Hepatocyte (in vitro differentiated cells): ENCODE measurements at regions not wholly inside any gene's neighbourhood (a gene's known extent, or its start where the extent isn't known, plus 50 kb on each side); places are given as distances from the start of the nearest gene placed in this dataset.

ENCODE experiments used
- DNase-seq: peaks from one replicate; pipeline ENCODE4 v3.0.0-alpha.2; 2016; ENCODE audit warnings: low spot score
- H2AFZ ChIP-seq: fragments of 200-600 bp; sonication (generic); 2 replicates; pipeline ENCODE4 v1.6.0; 2016; ENCODE audit warnings: antibody characterized with exemption, mild to moderate bottlenecking
- H3K27ac ChIP-seq: fragments of 200-600 bp; sonication (generic); 2 replicates; pipeline ENCODE4 v1.5.1; 2016; ENCODE audit warnings: mild to moderate bottlenecking
- H3K27me3 ChIP-seq: fragments of 200-600 bp; sonication (generic); 2 replicates; pipeline ENCODE4 v1.6.1; 2016
- H3K36me3 ChIP-seq: fragments of 200-600 bp; sonication (generic); replicated peaks from 2 replicates; pipeline ENCODE4 v1.5.1; 2016; ENCODE audit warnings: low read depth; ENCODE audit not compliant: insufficient read depth
- H3K4me1 ChIP-seq: fragments of 200-600 bp; sonication (generic); 2 replicates; pipeline ENCODE4 v1.5.1; 2016; ENCODE audit warnings: mild to moderate bottlenecking, moderate library complexity; ENCODE audit not compliant: insufficient read depth
- H3K4me2 ChIP-seq: fragments of 200-600 bp; sonication (generic); 2 replicates; pipeline ENCODE4 v1.6.0; 2016
- H3K4me3 ChIP-seq: fragments of 200-600 bp; sonication (generic); 2 replicates; pipeline ENCODE4 v1.5.1; 2016; ENCODE audit warnings: mild to moderate bottlenecking
- H3K79me2 ChIP-seq: fragments of 200-600 bp; sonication (generic); 2 replicates; pipeline ENCODE4 v1.6.0; 2017; ENCODE audit warnings: mild to moderate bottlenecking
- H3K9me2 ChIP-seq: fragments of 200-600 bp; sonication (generic); replicated peaks from 2 replicates; pipeline ENCODE4 v1.6.0; 2017; ENCODE audit warnings: mild to moderate bottlenecking; ENCODE audit not compliant: insufficient read depth
- H3K9me3 ChIP-seq: fragments of 200-600 bp; sonication (generic); 2 replicates; pipeline ENCODE4 v1.5.1; 2016; ENCODE audit warnings: low read depth, mild to moderate bottlenecking
- H4K20me1 ChIP-seq: fragments of 200-600 bp; sonication (generic); 2 replicates; pipeline ENCODE4 v1.6.0; 2016; ENCODE audit warnings: mild to moderate bottlenecking; ENCODE audit not compliant: insufficient read depth, poor library complexity, severe bottlenecking
- CTCF ChIP-seq: fragments of 200-600 bp; sonication (generic); IDR thresholded peaks from 2 replicates; pipeline ENCODE4 v1.5.1; 2016; ENCODE audit warnings: antibody characterized with exemption, mild to moderate bottlenecking; ENCODE audit not compliant: poor library complexity
- EZH2 ChIP-seq: fragments of 200-600 bp; sonication (generic); IDR thresholded peaks from 2 replicates; pipeline ENCODE4 v1.6.1; 2016; ENCODE audit warnings: antibody characterized with exemption, mild to moderate bottlenecking, borderline replicate concordance
- EZH2phosphoT487 ChIP-seq: fragments of 200-600 bp; sonication (generic); IDR thresholded peaks from one replicate; pipeline ENCODE4 v1.6.1; 2018; ENCODE audit warnings: antibody characterized with exemption, mild to moderate bottlenecking, low read depth, moderate library complexity; ENCODE audit not compliant: unreplicated experiment, severe bottlenecking
- WGBS: methylation state at CpG from one replicate; pipeline ENCODE4 v1.1.6; 2016; ENCODE audit warnings: low lambda C conversion rate; ENCODE audit errors: missing lambda C conversion rate; 5-methylcytosine and 5-hydroxymethylcytosine counted together

GRCh38 chr10:71035511-71036296, 147.3 kb upstream of the PCBD1 start:
- Histone ChIP-seq H3K4me2 (no peak overlapping the region), H3K4me3 (no peak overlapping the region), H3K4me1 (no peaks in the 10 kb centered on the region), H3K9me3 (no peaks in the 10 kb centered on the region), H3K27me3 (no peaks in the 10 kb centered on the region), H3K79me2 (no peaks in the 10 kb centered on the region), H3K9me2 (no peaks in the 10 kb centered on the region), H2AFZ (no peak overlapping the region), H4K20me1 (no peaks in the 10 kb centered on the region), H3K27ac (no peak overlapping the region), H3K36me3 (no peaks in the 10 kb centered on the region)
- 72% methylated on average over 6 of the region's 6 CpGs for WGBS
- DNase-seq, result no peak
- TF ChIP-seq EZH2, result no peak
- TF ChIP-seq EZH2phosphoT487, result no peak
- TF ChIP-seq CTCF, result no peak

GRCh38 chr10:71036297-71036966, 148.1 kb upstream of the PCBD1 start:
- TF ChIP-seq CTCF (no peak), EZH2phosphoT487 (no peak), EZH2 (no peak)
- H3K79me2 ChIP-seq, result no peaks in the 10 kb centered on the region
- no peaks in the 10 kb centered on the region for H3K4me1 ChIP-seq
- no peaks in the 10 kb centered on the region for H4K20me1 ChIP-seq
- no peaks in the 10 kb centered on the region for H3K9me2 ChIP-seq
- no peaks in the 10 kb centered on the region for H3K36me3 ChIP-seq
- WGBS, result 74% methylated on average over 8 of the region's 8 CpGs
- no peak overlapping the region for H3K4me3 ChIP-seq
- no peak overlapping the region for H3K4me2 ChIP-seq
- H3K9me3 ChIP-seq, result no peaks in the 10 kb centered on the region
- DNase-seq, result no peak
- H3K27me3 ChIP-seq, result no peaks in the 10 kb centered on the region
- H2AFZ ChIP-seq, result no peak overlapping the region
- no peak overlapping the region for H3K27ac ChIP-seq

GRCh38 chr10:71038091-71038633, 149.8 kb upstream of the PCBD1 start:
- H2AFZ ChIP-seq, result no peak overlapping the region
- H4K20me1 ChIP-seq, result no peaks in the 10 kb centered on the region
- no peaks in the 10 kb centered on the region for H3K36me3 ChIP-seq
- H3K9me3 ChIP-seq, result no peaks in the 10 kb centered on the region
- no peak overlapping the region for H3K4me2 ChIP-seq
- no peaks in the 10 kb centered on the region for H3K4me1 ChIP-seq
- H3K79me2 ChIP-seq, result no peaks in the 10 kb centered on the region
- no peak for TF ChIP-seq EZH2
- TF ChIP-seq EZH2phosphoT487, result no peak
- TF ChIP-seq CTCF, result no peak
- WGBS, result 98% methylated on average over 3 of the region's 3 CpGs
- H3K27me3 ChIP-seq, result no peaks in the 10 kb centered on the region
- no peak overlapping the region for H3K27ac ChIP-seq
- H3K9me2 ChIP-seq, result no peaks in the 10 kb centered on the region
- DNase-seq, result no peak
- no peak overlapping the region for H3K4me3 ChIP-seq
